GM12878 (cell line): ENCODE measurements at regions not wholly inside any gene's neighbourhood (a gene's known extent, or its start where the extent isn't known, plus 50 kb on each side); places are given as distances from the start of the nearest gene placed in this dataset.

Experiments
- ATAC-seq: fragments of 200-7000 bp; cut with Tn5 transposase; 3 replicates; pipeline ENCODE4 v1.9.1; 2020; ENCODE audit warnings: mild to moderate bottlenecking, moderate library complexity
- BruUV-seq: library from RNA; stranded (reverse); fragments of 400-500 nt; replicated peaks from 2 replicates; lab custom pipeline; 2021; lab: Mats Ljungman, UMichigan
- CTCF ChIA-PET: fragments of 300-600 bp; sonication (Branson Sonifier 250); formaldehyde crosslinking; extraction: SDS; loops from one replicate; lab custom pipeline; 2021; ENCODE audit warnings: inconsistent platforms; lab: Yijun Ruan, JAX
- POLR2A ChIA-PET: fragments of 350-600 bp; formaldehyde crosslinking; extraction: SDS; loops from one replicate; lab custom pipeline; 2021; ENCODE audit warnings: inconsistent platforms; lab: Charles Lee
- RAD21 ChIA-PET: fragments of 300-600 bp; sonication (Branson Sonifier 250); formaldehyde crosslinking; loops from one replicate; lab custom pipeline; 2023; ENCODE audit warnings: antibody characterized with exemption; ENCODE audit not compliant: unreplicated experiment; lab: Charles Lee
- SMC1A ChIA-PET: fragments of 300-600 bp; sonication (Branson Sonifier 250); formaldehyde crosslinking; loops from one replicate; lab custom pipeline; 2023; ENCODE audit not compliant: unreplicated experiment, uncharacterized antibody; lab: Charles Lee
- DNase-seq: peaks from one replicate; pipeline ENCODE4 v3.0.0-alpha.2; 2011; ENCODE audit warnings: low read depth, low spot score
- FAIRE-seq: peaks from 3 replicates; lab custom pipeline; 2011; peaks lifted over from hg19 to GRCh38; lab: Jason Lieb, UNC
- H2AFZ ChIP-seq: 2 replicates; pipeline ENCODE4 v1.6.0; 2011; ENCODE audit warnings: low read depth, low read length, control low read depth; ENCODE audit not compliant: control insufficient read depth
- H3K27ac ChIP-seq: 2 replicates; pipeline ENCODE4 v1.5.1; 2011; ENCODE audit warnings: control low read depth; ENCODE audit not compliant: control insufficient read depth, insufficient read depth
- H3K27me3 ChIP-seq, 2 experiments: replicated peaks in 1 of 2; 2 replicates each; pipeline versions ENCODE4 v1.6.0 to v1.6.1; 2011; ENCODE audit warnings: low read length in 1 of 2; ENCODE audit not compliant: control insufficient read depth in 2 of 2, insufficient read depth in 2 of 2
- H3K36me3 ChIP-seq, 2 experiments: 2 replicates each; pipeline ENCODE4 v1.5.1; 2011; ENCODE audit warnings: low read length in 1 of 2; ENCODE audit not compliant: control insufficient read depth in 2 of 2, insufficient read depth in 2 of 2
- H3K4me1 ChIP-seq: 2 replicates; pipeline ENCODE4 v1.6.1; 2011; ENCODE audit warnings: mild to moderate bottlenecking, low read length, moderate library complexity, mixed read lengths; ENCODE audit not compliant: control insufficient read depth, insufficient read depth
- H3K4me2 ChIP-seq: 2 replicates; pipeline ENCODE4 v1.6.0; 2011; ENCODE audit warnings: control low read depth; ENCODE audit not compliant: control insufficient read depth, insufficient read depth
- H3K4me3 ChIP-seq: fragments of 200-600 bp; sonication (generic); 2 replicates; pipeline ENCODE4 v1.5.1; 2016
- H3K79me2 ChIP-seq: 2 replicates; pipeline ENCODE4 v1.6.0; 2011; ENCODE audit warnings: low read length; ENCODE audit not compliant: control insufficient read depth, insufficient read depth
- H3K9ac ChIP-seq: 2 replicates; pipeline ENCODE4 v1.8.0; 2011; ENCODE audit warnings: low read length, control low read depth, mixed read lengths; ENCODE audit not compliant: control insufficient read depth, insufficient read depth
- H3K9me3 ChIP-seq: replicated peaks from 3 replicates; pipeline ENCODE4 v1.5.1; 2011; ENCODE audit warnings: mild to moderate bottlenecking, low read length; ENCODE audit not compliant: control insufficient read depth, insufficient read depth
- H4K20me1 ChIP-seq: 2 replicates; pipeline ENCODE4 v1.6.0; 2011; ENCODE audit not compliant: control insufficient read depth, insufficient read depth
- CBX3 ChIP-seq: fragments of 200-600 bp; sonication (generic); IDR thresholded peaks from 2 replicates; pipeline ENCODE4 v1.6.1; 2016; ENCODE audit warnings: low read depth, borderline replicate concordance
- CEBPZ ChIP-seq: fragments of 150-350 bp; IDR thresholded peaks from 2 replicates; pipeline ENCODE4 v1.6.1; 2016; ENCODE audit warnings: low read depth, low read length
- E4F1 ChIP-seq: fragments of 450-650 bp; IDR thresholded peaks from 2 replicates; pipeline ENCODE4 v1.6.1; 2018; ENCODE audit warnings: borderline replicate concordance, mild to moderate bottlenecking; ENCODE audit not compliant: partially characterized antibody
- IKZF2 ChIP-seq, 2 experiments: fragments of 450-650 bp; IDR thresholded peaks; 2 replicates each; pipeline ENCODE4 v1.6.1; 2017; ENCODE audit warnings: mild to moderate bottlenecking in 2 of 2, moderate library complexity in 2 of 2
- KLF5 ChIP-seq: fragments of 450-650 bp; IDR thresholded peaks from 2 replicates; pipeline ENCODE4 v1.6.1; 2014; ENCODE audit warnings: mild to moderate bottlenecking; ENCODE audit not compliant: partially characterized antibody
- MAX ChIP-seq: IDR thresholded peaks from 2 replicates; pipeline ENCODE4 v1.6.1; 2012; ENCODE audit warnings: low read depth, low read length, improper control_type of control experiment
- NBN ChIP-seq: fragments of 450-650 bp; IDR thresholded peaks from 2 replicates; pipeline ENCODE4 v1.6.1; 2016
- NFYB ChIP-seq: IDR thresholded peaks from 2 replicates; pipeline ENCODE4 v1.6.1; 2011; ENCODE audit warnings: low read depth, mild to moderate bottlenecking, low read length, improper control_type of control experiment, moderate library complexity; ENCODE audit not compliant: insufficient read depth
- PML ChIP-seq: IDR thresholded peaks from 2 replicates; pipeline ENCODE4 v1.6.1; 2012; ENCODE audit warnings: low read length, inconsistent platforms
- RAD51 ChIP-seq: fragments of 450-650 bp; IDR thresholded peaks from 2 replicates; pipeline ENCODE4 v1.6.1; 2016; ENCODE audit warnings: moderate library complexity, mild to moderate bottlenecking, inconsistent platforms
- SIX5 ChIP-seq: IDR thresholded peaks from 2 replicates; pipeline ENCODE4 v1.6.1; 2011; ENCODE audit warnings: mild to moderate bottlenecking, low read depth, low read length, moderate library complexity; ENCODE audit not compliant: severe bottlenecking
- whole genome bisulfite sequencing: methylation state at CpG from one replicate; pipeline ENCODE4 v1.1.6; 2016; ENCODE audit warnings: low lambda C conversion rate; ENCODE audit not compliant: insufficient replicate concordance, insufficient coverage; ENCODE audit errors: missing lambda C conversion rate; 5-methylcytosine and 5-hydroxymethylcytosine counted together
- in situ Hi-C: fragments of 300-500 bp; cut with MboI; formaldehyde crosslinking; loops from 9 replicates; pipeline ENCODE4 v1.14.3; 2018; ENCODE audit warnings: mixed read lengths
- intact Hi-C: fragments of 100-400 bp; cut with micrococcal nuclease; formaldehyde crosslinking; loops from one replicate; pipeline ENCODE4 v1.14.2; 2022; ENCODE audit not compliant: unreplicated experiment

- ChIA-PET SMC1A (interaction anchor here (1.0 to 1.7 kb wide), 2 partner anchors 9 to 15 kb away, joined by 3 to 4 read pairs; no protein-coding TSS in a partner anchor), CTCF (interaction anchor here (0.6 kb wide), 1 partner anchor 534 kb away, joined by 3 read pairs; no protein-coding TSS in a partner anchor), POLR2A (no interaction called here), RAD21 (no interaction called here)
- no peaks in the 10 kb centered on the region for H3K4me1 ChIP-seq
- TF ChIP-seq KLF5 = no peak
- no peaks in the 10 kb centered on the region for H4K20me1 ChIP-seq
- H3K4me2 ChIP-seq = no peak overlapping the region
- no peaks in the 10 kb centered on the region for H3K27me3 ChIP-seq
- H3K36me3 ChIP-seq = no peaks in the 10 kb centered on the region
- 40% methylated on average over 4 of the region's 4 CpGs for WGBS
- FAIRE-seq = no peak
- ATAC-seq = no peak
- no peaks in the 10 kb centered on the region for H3K79me2 ChIP-seq
- no peak overlapping the region for H3K27ac ChIP-seq
- H2AFZ ChIP-seq = no peak overlapping the region
- H3K4me3 ChIP-seq = no peak overlapping the region
- DNase-seq = no peak
- intact Hi-C loops (no loop called here), in situ Hi-C loops (no loop called here)
- H3K9me3 ChIP-seq = no peaks in the 10 kb centered on the region
- no peak overlapping the region for H3K9ac ChIP-seq
- no TSS peak for BruUV-seq
Measured at GRCh38 chr6:145245119-145245518, 490.2 kb downstream of the EPM2A start.

GRCh38 chr6:145247692-145248419, 487.5 kb downstream of the EPM2A start:
- BruUV-seq = no TSS peak
- H3K4me2 ChIP-seq = no peak overlapping the region
- TF ChIP-seq SIX5 (no peak), CEBPZ (no peak), E4F1 (no peak), RAD51 (no peak), PML (no peak), MAX (no peak), IKZF2 (IDR thresholded peaks at IDR 0.05) (no peak), NFYB (no peak), CBX3 (no peak), NBN (no peak)

More at GRCh38 chr6:145247692-145248419, 487.5 kb downstream of the EPM2A start:
- RAD21 ChIA-PET = no interaction called here
- in situ Hi-C loops = no loop called here
- Histone ChIP-seq H3K9ac (no peak overlapping the region), H3K27ac (no peak overlapping the region), H3K4me1 (no peaks in the 10 kb centered on the region), H3K36me3 (no peaks in the 10 kb centered on the region), H3K4me3 (no peak overlapping the region), H3K79me2 (no peaks in the 10 kb centered on the region), H2AFZ (no peak overlapping the region), H3K9me3 (no peaks in the 10 kb centered on the region), H3K27me3 (no peaks in the 10 kb centered on the region), H4K20me1 (no peaks in the 10 kb centered on the region)
- SMC1A ChIA-PET = no interaction called here
- CTCF ChIA-PET = no interaction called here
- FAIRE-seq (no peak), DNase-seq (no peak), ATAC-seq (no peak)
- POLR2A ChIA-PET = no interaction called here
- WGBS = 10% methylated on average over 6 of the region's 6 CpGs
- intact Hi-C loops = no loop called here
